Embryonic facial prominence (tissue), 1 donor: ENCODE measurements at regions not wholly inside any gene's neighbourhood (a gene's known extent, or its start where the extent isn't known, plus 50 kb on each side); places are given as distances from the start of the nearest gene placed in this dataset.

Experiments
- DNase-seq: peaks from one replicate; pipeline ENCODE4 v3.0.0-alpha.2; 2016; ENCODE audit errors: extremely low spot score

- DNase-seq: no peak
Observed at GRCh38 chr10:130741901-130742855, 569.3 kb downstream of the TCERG1L start.

DNA sequence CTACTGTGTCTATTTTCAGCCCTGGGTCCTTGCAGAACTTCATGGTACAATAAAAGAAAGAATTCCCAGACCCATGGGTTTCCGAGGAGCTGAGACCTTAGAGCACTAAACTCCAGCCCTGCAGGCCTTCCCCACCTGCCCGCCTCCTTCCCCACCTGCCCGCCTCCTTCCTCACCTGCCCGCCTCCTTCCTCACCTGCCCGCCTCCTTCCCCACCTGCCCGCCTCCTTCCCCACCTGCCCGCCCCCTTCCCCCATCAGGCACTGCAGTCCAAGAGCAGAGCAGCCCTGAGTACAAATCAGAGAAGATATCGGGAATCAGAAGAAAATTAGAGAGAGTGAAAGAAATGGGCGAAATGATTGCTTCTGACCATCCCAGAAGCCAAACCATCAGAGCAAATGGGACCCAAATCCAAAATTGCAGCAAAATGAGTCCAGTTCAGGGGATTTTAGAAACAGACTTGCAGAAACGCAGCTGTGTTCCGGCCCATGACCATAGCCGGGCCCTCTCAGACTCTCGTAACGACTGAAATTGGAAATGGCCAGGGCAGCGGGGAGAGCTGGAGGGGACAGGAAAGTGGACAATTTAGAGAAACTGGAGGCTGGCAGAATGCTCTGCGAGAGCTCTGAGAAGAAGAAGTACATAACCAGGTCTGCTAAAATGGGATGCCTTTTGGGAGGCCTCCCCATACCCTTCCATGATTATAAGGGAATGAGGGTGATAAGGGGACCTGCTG lies 568.4 kb downstream of the TCERG1L start:
- DNase-seq: no peak

GRCh38 chr10:130743751-130744271 lies 567.7 kb downstream of the TCERG1L start:
- DNase-seq: no peak

DNA sequence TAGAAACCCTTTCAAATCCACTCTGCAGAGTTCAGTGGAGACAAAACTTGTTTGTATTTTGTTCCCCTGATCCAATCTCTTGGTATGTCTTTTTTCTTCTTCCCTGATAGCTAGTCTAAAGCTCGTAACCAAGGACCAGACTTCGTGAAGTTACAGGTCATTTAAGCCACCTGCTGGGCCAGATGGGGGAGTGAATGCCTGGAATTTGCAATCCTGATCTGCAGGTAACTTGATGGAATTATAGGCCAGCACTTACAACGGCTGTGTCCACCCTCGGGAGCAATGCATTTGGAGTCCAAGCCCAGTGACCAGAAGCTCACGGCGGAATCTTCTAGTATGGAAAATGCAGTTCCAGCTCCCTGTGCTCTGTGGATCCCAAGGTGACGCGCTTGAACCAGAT lies 566.9 kb downstream of the TCERG1L start:
- no peak for DNase-seq

- DNase-seq: no peak
Observed at GRCh38 chr10:130745251-130745650, 566.3 kb downstream of the TCERG1L start.

- DNase-seq: no peak
Observed at GRCh38 chr10:130745821-130746220, 565.7 kb downstream of the TCERG1L start.

DNA sequence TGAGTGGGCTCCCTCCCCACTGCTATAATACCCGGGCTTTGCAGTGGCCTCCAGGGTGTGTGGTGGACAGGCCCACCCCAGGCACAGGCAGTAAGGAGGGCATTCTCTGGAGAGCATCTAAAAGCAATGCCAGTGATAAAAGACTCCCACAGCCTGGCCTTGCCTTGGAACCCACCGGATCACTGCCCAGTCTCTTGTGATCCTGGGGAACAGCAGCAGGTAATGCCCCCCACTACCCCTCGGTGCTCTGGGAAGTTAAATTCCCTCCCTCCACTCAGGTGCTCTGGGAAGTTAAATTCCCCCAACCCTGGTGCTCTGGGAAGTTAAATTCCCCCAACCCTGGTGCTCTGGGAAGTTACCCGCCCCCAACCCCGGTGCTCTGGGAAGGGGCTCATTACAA lies 565.2 kb downstream of the TCERG1L start:
- no peak for DNase-seq

- no peak for DNase-seq
Observed at GRCh38 chr10:130747356-130747755, 564.2 kb downstream of the TCERG1L start.

DNA sequence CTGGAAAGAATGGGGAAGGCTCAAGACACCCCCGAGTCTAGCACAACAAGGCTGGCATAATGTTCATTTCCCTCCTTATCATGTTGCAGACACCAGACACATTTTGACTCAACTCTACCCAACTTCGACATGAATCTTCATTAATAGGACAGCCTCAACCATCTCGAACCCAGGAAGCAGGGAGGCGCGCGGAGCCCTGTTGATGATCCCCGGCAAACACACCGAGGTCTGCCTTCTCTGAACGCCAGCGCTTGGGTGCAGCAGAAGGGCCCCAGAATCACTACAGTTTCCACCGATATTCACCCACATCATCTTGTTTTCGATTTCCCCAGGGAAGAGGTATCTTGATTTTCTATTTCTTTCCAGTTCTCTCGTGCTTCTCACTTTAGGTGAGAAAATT lies 563.6 kb downstream of the TCERG1L start:
- DNase-seq: no peak

GRCh38 chr10:130748409-130749057 lies 563.0 kb downstream of the TCERG1L start:
- no peak for DNase-seq

DNA sequence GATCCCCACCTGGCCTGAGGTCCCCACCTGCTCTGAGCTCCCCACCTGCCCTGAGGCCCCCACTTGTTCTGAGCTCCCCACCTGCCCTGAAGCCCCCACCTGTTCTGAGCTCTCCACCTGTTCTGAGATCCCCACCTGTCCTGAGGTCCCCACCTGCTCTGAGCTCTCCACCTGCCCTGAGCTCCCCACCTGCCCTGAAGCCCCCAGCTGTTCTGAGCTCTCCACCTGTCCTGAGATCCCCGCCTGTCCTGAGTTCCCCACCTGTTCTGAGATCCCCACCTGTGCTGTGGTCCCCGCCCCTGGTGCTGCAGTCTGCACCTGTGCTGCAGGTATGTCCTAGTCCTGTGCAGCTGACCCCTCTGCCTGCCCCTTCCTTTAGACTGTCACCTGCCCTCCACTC lies 561.6 kb downstream of the TCERG1L start:
- DNase-seq: no peak

GRCh38 chr10:130750441-130750840 lies 561.1 kb downstream of the TCERG1L start:
- DNase-seq: no peak

DNA sequence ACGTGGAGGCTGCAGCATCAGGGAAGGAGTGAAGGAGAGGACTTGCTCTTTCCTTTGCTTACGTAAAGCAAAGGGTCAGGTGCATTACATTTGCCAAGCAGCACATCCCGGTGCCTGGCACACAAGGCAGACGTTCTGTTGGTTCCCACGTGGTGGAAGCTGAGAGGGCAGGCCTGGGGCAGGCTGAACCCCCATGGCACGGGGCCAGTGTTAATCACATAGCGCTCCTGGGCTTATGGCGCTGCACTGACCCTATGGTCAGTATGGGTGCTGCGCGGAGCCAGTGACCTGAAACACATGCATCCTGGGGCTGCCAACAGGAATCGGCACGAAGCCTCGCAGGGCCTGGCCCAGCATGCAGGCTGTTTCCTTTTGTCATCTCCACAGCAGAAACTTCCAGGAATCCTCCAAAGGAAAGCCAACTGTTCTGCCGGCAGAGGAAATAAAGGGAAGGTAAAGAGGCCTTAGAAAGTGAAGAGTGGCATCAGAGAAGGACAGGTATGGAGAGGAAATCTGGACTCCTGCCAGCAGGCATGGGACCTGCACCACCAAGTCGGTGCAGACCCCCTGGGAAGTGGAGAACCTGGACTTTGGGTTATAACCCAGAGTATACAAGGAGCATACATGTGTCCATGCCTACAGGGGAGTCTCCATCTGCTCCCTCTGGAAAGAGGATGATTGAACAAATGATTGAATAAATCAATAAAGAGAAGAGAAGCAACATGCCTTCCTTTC lies 560.2 kb downstream of the TCERG1L start:
- DNase-seq: no peak

- no peak for DNase-seq
Observed at GRCh38 chr10:130751851-130752250, 559.7 kb downstream of the TCERG1L start.

- no peak for DNase-seq
Observed at GRCh38 chr10:130756651-130757050, 554.9 kb downstream of the TCERG1L start.

DNA sequence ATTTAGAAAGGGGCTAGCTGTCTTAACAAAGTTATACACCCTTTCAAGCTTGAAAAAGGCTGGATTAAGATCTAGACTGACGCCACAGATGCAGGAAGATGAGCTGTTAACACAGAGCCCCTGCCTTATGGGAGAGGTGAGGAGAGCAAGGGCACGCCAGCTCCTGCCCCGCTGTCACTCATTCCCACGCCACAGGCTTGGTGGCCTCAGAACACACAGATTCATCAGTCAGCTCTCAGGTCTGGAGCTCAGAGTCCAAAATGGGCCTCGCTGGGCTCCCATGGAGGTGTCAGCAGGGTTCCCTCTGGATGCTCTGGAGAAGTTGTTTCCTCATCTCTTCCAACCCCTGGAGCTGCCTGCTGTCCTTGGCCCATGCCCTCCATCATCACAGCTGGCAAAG lies 554.2 kb downstream of the TCERG1L start:
- no peak for DNase-seq

GRCh38 chr10:130757821-130758489 lies 553.6 kb downstream of the TCERG1L start:
- no peak for DNase-seq

- DNase-seq: no peak
Observed at GRCh38 chr10:130758529-130758928, 553.0 kb downstream of the TCERG1L start.

- no peak for DNase-seq
Observed at GRCh38 chr10:130761032-130761575, 550.4 kb downstream of the TCERG1L start.

DNA sequence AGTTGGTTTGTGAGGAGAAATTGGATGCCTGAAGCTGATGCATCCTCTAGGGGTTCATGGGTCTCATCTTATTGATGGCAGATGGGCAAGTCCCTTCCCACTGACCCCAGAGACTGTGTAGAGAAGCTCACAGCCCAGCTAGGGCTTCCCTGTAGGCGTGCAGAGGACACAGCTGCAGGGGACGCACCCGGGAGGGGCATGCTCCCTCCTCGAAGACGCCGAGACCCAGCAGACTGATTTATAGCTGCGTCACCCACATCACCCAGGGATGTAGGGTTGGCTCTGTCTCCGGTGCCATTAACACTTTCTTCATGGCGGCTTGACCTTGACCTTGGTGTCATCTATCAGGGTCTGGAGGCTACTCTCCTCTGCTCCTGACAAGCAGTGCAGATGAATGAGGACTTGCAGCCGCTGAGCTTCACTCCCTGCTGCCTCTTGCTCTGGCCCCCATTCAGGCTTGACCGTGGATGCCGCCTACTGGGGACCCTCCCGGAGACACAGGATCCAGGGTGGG lies 549.7 kb downstream of the TCERG1L start:
- no peak for DNase-seq
